WTC11 (cell line): ENCODE measurements at regions not wholly inside any gene's neighbourhood (a gene's known extent, or its start where the extent isn't known, plus 50 kb on each side); places are given as distances from the start of the nearest gene placed in this dataset.

Source experiments
- ATAC-seq: fragments of 200-7000 bp; cut with Tn5 transposase; 2 replicates; pipeline ENCODE4 v1.10.0; 2021; ENCODE audit warnings: mild to moderate bottlenecking, moderate library complexity
- CTCF ChIA-PET: fragments of 300-600 bp; sonication (Branson Sonifier 250); formaldehyde crosslinking; loops from one replicate; lab custom pipeline; 2021; ENCODE audit warnings: antibody characterized with exemption; lab: Charles Lee
- POLR2A ChIA-PET: fragments of 350-600 bp; sonication (Branson Sonifier 250); formaldehyde crosslinking; loops from one replicate; lab custom pipeline; 2021; ENCODE audit warnings: antibody characterized with exemption; lab: Charles Lee
- DNase-seq: peaks from one replicate; pipeline ENCODE4 v3.0.0; 2021; ENCODE audit warnings: low spot score
- H3K27ac Mint-ChIP-seq: 2 replicates; pipeline ENCODE4 v1.8.0; 2021; ENCODE audit warnings: mixed read lengths
- H3K27me3 Mint-ChIP-seq: 2 replicates; pipeline ENCODE4 v1.8.0; 2021; ENCODE audit warnings: low read depth, mild to moderate bottlenecking, moderate library complexity, mixed read lengths
- H3K36me3 Mint-ChIP-seq: 2 replicates; pipeline ENCODE4 v1.8.0; 2021; ENCODE audit warnings: mixed read lengths
- H3K4me1 Mint-ChIP-seq: 2 replicates; pipeline ENCODE4 v1.8.0; 2022; ENCODE audit warnings: mixed read lengths
- H3K4me3 Mint-ChIP-seq: 2 replicates; pipeline ENCODE4 v1.8.0; 2021; ENCODE audit warnings: mild to moderate bottlenecking, moderate library complexity, mixed read lengths
- H3K9me3 Mint-ChIP-seq: 2 replicates; pipeline ENCODE4 v1.8.0; 2021; ENCODE audit warnings: mixed read lengths
- AR ChIP-seq: fragments of 250-450 bp; sonication (Bioruptor Pico); IDR thresholded peaks from 2 replicates; pipeline ENCODE4 v1.9.0; 2021; ENCODE audit warnings: mild to moderate bottlenecking
- ATF1 ChIP-seq: sonication (generic); formaldehyde crosslinking; IDR thresholded peaks from 2 replicates; pipeline ENCODE4 v1.8.1; 2023; ENCODE audit warnings: mild to moderate bottlenecking, moderate library complexity, missing genetic modification reagents
- ATF3 ChIP-seq: sonication (generic); formaldehyde crosslinking; conservative IDR thresholded peaks from 2 replicates; pipeline ENCODE4 v1.8.1; 2022; ENCODE audit warnings: mild to moderate bottlenecking, missing genetic modification reagents
- CDX4 ChIP-seq: fragments of 250-450 bp; sonication (Bioruptor Pico); IDR thresholded peaks from 2 replicates; pipeline ENCODE4 v1.9.0; 2021; ENCODE audit warnings: moderate library complexity, mild to moderate bottlenecking, inconsistent platforms, borderline replicate concordance
- CREB1 ChIP-seq: sonication (generic); formaldehyde crosslinking; IDR thresholded peaks from 2 replicates; pipeline ENCODE4 v1.8.0; 2023; ENCODE audit warnings: mild to moderate bottlenecking, missing genetic modification reagents
- CREM ChIP-seq: sonication (generic); formaldehyde crosslinking; IDR thresholded peaks from 2 replicates; pipeline ENCODE4 v1.8.1; 2022; ENCODE audit warnings: mild to moderate bottlenecking, missing genetic modification reagents, moderate library complexity
- ETV6 ChIP-seq: sonication (generic); formaldehyde crosslinking; IDR thresholded peaks from 2 replicates; pipeline ENCODE4 v1.8.1; 2022; ENCODE audit warnings: mild to moderate bottlenecking, missing genetic modification reagents
- FOXK1 ChIP-seq: sonication (generic); formaldehyde crosslinking; IDR thresholded peaks from 2 replicates; pipeline ENCODE4 v1.8.0; 2022; ENCODE audit warnings: mild to moderate bottlenecking, moderate library complexity, missing genetic modification reagents
- GTF2I ChIP-seq: fragments of 250-450 bp; sonication (Bioruptor Pico); conservative IDR thresholded peaks from 2 replicates; pipeline ENCODE4 v1.4.0; 2021; ENCODE audit warnings: mild to moderate bottlenecking
- IRF1 ChIP-seq: sonication (generic); formaldehyde crosslinking; IDR thresholded peaks from 2 replicates; pipeline ENCODE4 v1.8.0; 2023; ENCODE audit warnings: missing genetic modification reagents
- MAX ChIP-seq: sonication (generic); formaldehyde crosslinking; IDR thresholded peaks from 2 replicates; pipeline ENCODE4 v1.8.0; 2022; ENCODE audit warnings: mild to moderate bottlenecking, missing genetic modification reagents
- MYBL2 ChIP-seq: sonication (generic); formaldehyde crosslinking; IDR thresholded peaks from 2 replicates; pipeline ENCODE4 v1.8.1; 2023; ENCODE audit warnings: mild to moderate bottlenecking, moderate library complexity, missing genetic modification reagents
- NFYB ChIP-seq: sonication (generic); formaldehyde crosslinking; conservative IDR thresholded peaks from 2 replicates; pipeline ENCODE4 v1.8.0; 2022; ENCODE audit warnings: low read depth, missing genetic modification reagents
- PRRX2 ChIP-seq: fragments of 250-450 bp; sonication (Bioruptor Pico); IDR thresholded peaks from 2 replicates; pipeline ENCODE4 v1.8.0; 2021; ENCODE audit warnings: mild to moderate bottlenecking
- SP1 ChIP-seq: sonication (generic); formaldehyde crosslinking; conservative IDR thresholded peaks from 2 replicates; pipeline ENCODE4 v1.8.1; 2022; ENCODE audit warnings: missing genetic modification reagents
- TEAD4 ChIP-seq: sonication (generic); formaldehyde crosslinking; IDR thresholded peaks from 2 replicates; pipeline ENCODE4 v1.8.0; 2022; ENCODE audit warnings: mild to moderate bottlenecking, missing genetic modification reagents
- USF2 ChIP-seq: sonication (generic); formaldehyde crosslinking; IDR thresholded peaks from 2 replicates; pipeline ENCODE4 v1.8.1; 2023; ENCODE audit warnings: mild to moderate bottlenecking, missing genetic modification reagents, moderate library complexity
- ZBTB43 ChIP-seq: sonication (generic); formaldehyde crosslinking; IDR thresholded peaks from 2 replicates; pipeline ENCODE4 v1.8.1; 2023; ENCODE audit warnings: mild to moderate bottlenecking, missing genetic modification reagents
- ZNF263 ChIP-seq: sonication (generic); formaldehyde crosslinking; IDR thresholded peaks from 2 replicates; pipeline ENCODE4 v1.8.1; 2022; ENCODE audit warnings: low read depth, mild to moderate bottlenecking, moderate library complexity, missing genetic modification reagents
- ZNF396 ChIP-seq: fragments of 250-450 bp; sonication (Bioruptor Pico); IDR thresholded peaks from 2 replicates; pipeline ENCODE4 v1.8.0; 2021; ENCODE audit warnings: mild to moderate bottlenecking, moderate library complexity, borderline replicate concordance
- ZNF425 ChIP-seq: fragments of 250-450 bp; sonication (Bioruptor Pico); conservative IDR thresholded peaks from 2 replicates; pipeline ENCODE4 v1.9.0; 2021; ENCODE audit warnings: mild to moderate bottlenecking
- ZNF512 ChIP-seq: sonication (generic); formaldehyde crosslinking; IDR thresholded peaks from 2 replicates; pipeline ENCODE4 v1.8.1; 2022; ENCODE audit warnings: missing genetic modification reagents, borderline replicate concordance
- ZSCAN18 ChIP-seq: fragments of 250-450 bp; sonication (Bioruptor Pico); IDR thresholded peaks from 2 replicates; pipeline ENCODE4 v2.1.2; 2022; ENCODE audit warnings: mild to moderate bottlenecking, moderate library complexity

GRCh38 chr5:135108569-135108968 lies 74.5 kb upstream of the PITX1 start:
- CTCF ChIA-PET: interaction anchor here (1.6 kb wide), 1 partner anchor 13 kb away, joined by 5 read pairs; no protein-coding TSS in a partner anchor
- TF ChIP-seq ATF3 (CRISPR knock-in tag): no peak
- no peak for TF ChIP-seq NFYB (CRISPR knock-in tag)
- TF ChIP-seq ZBTB43 (CRISPR knock-in tag): no peak
- TF ChIP-seq MYBL2 (CRISPR knock-in tag): no peak
- TF ChIP-seq ATF1 (CRISPR knock-in tag): no peak
- TF ChIP-seq FOXK1 (CRISPR knock-in tag): no peak
- TF ChIP-seq ZNF263: no peak
- ATAC-seq (no peak), DNase-seq (no peak)
- Mint-ChIP-seq H3K27me3 (peaks cover 3% of the 10 kb centered on the region), H3K4me3 (no peak overlapping the region), H3K4me1 (no peaks in the 10 kb centered on the region), H3K27ac (no peak overlapping the region), H3K36me3 (no peaks in the 10 kb centered on the region), H3K9me3 (peaks cover 4% of the 10 kb centered on the region; the same call in 1 of the 2 replicates)
- POLR2A ChIA-PET: no interaction called here

- Mint-ChIP-seq H3K9me3 (peaks cover 4% of the 10 kb centered on the region; the same call in 1 of the 2 replicates), H3K27ac (no peak overlapping the region), H3K4me3 (no peak overlapping the region), H3K36me3 (no peaks in the 10 kb centered on the region), H3K27me3 (peaks cover 3% of the 10 kb centered on the region)
- ChIA-PET POLR2A (no interaction called here), CTCF (no interaction called here)
- TF ChIP-seq TEAD4 (CRISPR knock-in tag): no peak
- TF ChIP-seq CREM (CRISPR knock-in tag): no peak
- no peak for TF ChIP-seq USF2 (CRISPR knock-in tag)
- TF ChIP-seq CDX4 (CRISPR knock-in tag): no peak
- no peak for TF ChIP-seq MAX
- TF ChIP-seq ZNF425: no peak
- TF ChIP-seq IRF1: no peak
- no peak for TF ChIP-seq ZNF396 (CRISPR knock-in tag)
- TF ChIP-seq PRRX2 (CRISPR knock-in tag): no peak
- no peak for TF ChIP-seq ETV6 (CRISPR knock-in tag)
- TF ChIP-seq SP1 (CRISPR knock-in tag): no peak
- TF ChIP-seq ZNF263: no peak
- no peak for TF ChIP-seq ZNF512 (CRISPR knock-in tag)
- no peak for TF ChIP-seq GTF2I (CRISPR knock-in tag)
- TF ChIP-seq ZSCAN18 (CRISPR knock-in tag): no peak
- no peak for TF ChIP-seq CREB1 (CRISPR knock-in tag)
- no peak for TF ChIP-seq AR (CRISPR knock-in tag)
- TF ChIP-seq, all 79 proteins: peak for 0
- no peak for ATAC-seq
- H3K4me1 Mint-ChIP-seq: no peaks in the 10 kb centered on the region
- DNase-seq: no peak
Observed at GRCh38 chr5:135107986-135108385, 74.0 kb upstream of the PITX1 start.
